ENCODE measurements at regions not wholly inside any gene's neighbourhood (a gene's known extent, or its start where the extent isn't known, plus 50 kb on each side); places are given as distances from the start of the nearest gene placed in this dataset.

DNA sequence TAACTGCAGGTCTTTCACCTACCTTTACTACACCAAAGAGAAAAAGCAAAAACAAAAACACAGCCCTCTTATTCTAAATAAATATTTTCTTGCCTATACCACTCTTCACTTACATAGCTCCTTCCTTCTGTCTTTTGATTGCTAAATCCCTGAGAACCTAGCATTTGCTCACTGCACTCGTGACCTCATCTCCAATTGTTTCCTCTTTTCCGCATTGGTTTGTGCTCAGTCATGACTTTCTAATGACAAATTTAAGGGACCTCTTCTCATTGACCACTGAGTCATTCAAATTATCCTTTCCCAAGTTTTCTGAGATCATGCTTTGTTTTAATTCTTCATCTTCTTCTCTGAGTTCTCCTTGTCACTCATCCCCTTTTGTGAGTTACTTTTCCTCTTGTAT is 1697.1 kb downstream of the STIM2 start:
- no peak for DNase-seq (ENCODE audit: low read depth, low spot score)
- H3K27me3 Mint-ChIP-seq (ENCODE audit: low read depth): no peaks in the 10 kb centered on the region

DNA sequence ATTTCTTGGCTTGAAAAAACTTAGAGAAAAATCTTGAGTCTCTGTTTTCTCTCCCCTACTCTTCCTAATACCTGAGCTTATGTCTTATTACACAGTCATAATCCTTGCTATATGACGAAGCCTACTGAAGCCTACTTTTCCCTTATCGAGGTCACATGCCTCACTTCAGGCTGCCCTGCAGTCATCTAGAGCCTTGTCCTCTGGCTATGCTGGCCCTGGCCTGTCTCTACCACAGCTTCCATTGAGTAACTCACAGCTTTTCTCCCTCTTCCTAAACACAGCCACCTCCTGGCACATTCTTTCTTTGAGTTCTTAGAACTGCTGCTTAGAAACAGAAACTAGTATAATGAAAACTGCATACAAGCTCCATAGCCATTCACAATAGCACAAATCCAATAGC is 1698.3 kb downstream of the STIM2 start:
- TF ChIP-seq, protein P1, sequence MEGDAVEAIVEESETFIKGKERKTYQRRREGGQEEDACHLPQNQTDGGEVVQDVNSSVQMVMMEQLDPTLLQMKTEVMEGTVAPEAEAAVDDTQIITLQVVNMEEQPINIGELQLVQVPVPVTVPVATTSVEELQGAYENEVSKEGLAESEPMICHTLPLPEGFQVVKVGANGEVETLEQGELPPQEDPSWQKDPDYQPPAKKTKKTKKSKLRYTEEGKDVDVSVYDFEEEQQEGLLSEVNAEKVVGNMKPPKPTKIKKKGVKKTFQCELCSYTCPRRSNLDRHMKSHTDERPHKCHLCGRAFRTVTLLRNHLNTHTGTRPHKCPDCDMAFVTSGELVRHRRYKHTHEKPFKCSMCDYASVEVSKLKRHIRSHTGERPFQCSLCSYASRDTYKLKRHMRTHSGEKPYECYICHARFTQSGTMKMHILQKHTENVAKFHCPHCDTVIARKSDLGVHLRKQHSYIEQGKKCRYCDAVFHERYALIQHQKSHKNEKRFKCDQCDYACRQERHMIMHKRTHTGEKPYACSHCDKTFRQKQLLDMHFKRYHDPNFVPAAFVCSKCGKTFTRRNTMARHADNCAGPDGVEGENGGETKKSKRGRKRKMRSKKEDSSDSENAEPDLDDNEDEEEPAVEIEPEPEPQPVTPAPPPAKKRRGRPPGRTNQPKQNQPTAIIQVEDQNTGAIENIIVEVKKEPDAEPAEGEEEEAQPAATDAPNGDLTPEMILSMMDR (conservative IDR thresholded peaks at IDR 0.05): no peak
- H3K27me3 Mint-ChIP-seq (ENCODE audit: low read depth): no peaks in the 10 kb centered on the region
- H3K27ac Mint-ChIP-seq (ENCODE audit: unreplicated experiment): no peak overlapping the region

More for the DNA sequence above, 1697.1 kb downstream of the STIM2 start:
- no peaks in the 10 kb centered on the region for H3K36me3 Mint-ChIP-seq (ENCODE audit: low read depth)
- H3K4me3 Mint-ChIP-seq: no peak overlapping the region
- H3K9me3 Mint-ChIP-seq: peaks cover 13% of the 10 kb centered on the region
- peaks cover 10% of the 10 kb centered on the region for H3K4me1 Mint-ChIP-seq
- TF ChIP-seq, protein P1 (conservative IDR thresholded peaks at IDR 0.05): no peak
- no peak overlapping the region for H3K27ac Mint-ChIP-seq (ENCODE audit: unreplicated experiment)

DNA sequence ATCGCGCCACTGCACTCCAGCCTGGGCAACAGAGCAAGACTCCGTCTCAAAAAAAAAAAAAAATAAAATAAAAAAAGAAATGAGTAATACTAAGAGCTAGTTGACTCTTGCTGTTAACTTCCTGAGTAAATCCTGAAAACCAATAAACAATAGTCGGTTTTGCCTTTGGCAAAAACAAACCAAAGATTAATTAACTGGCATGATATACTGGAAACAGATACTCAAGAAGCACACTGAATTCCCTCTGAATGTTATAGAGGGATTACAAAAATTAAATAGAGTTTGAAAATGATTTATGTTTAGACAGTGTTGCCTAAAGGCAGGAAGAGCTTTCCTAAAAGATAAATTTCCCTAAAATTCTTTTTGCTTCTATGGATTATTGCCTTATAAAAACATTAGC is 1702.3 kb downstream of the STIM2 start:
- peaks cover 8% of the 10 kb centered on the region for H3K4me1 Mint-ChIP-seq
- H3K36me3 Mint-ChIP-seq (ENCODE audit: low read depth): no peaks in the 10 kb centered on the region
- no peak overlapping the region for H3K27ac Mint-ChIP-seq (ENCODE audit: unreplicated experiment)
- no peak overlapping the region for H3K4me3 Mint-ChIP-seq
- peaks cover 13% of the 10 kb centered on the region for H3K9me3 Mint-ChIP-seq
- TF ChIP-seq, protein P1 (conservative IDR thresholded peaks at IDR 0.05): no peak
- no peak for DNase-seq (ENCODE audit: low read depth, low spot score)
- H3K27me3 Mint-ChIP-seq (ENCODE audit: low read depth): no peaks in the 10 kb centered on the region

More for the DNA sequence above, 1698.3 kb downstream of the STIM2 start:
- peaks cover 7% of the 10 kb centered on the region for H3K9me3 Mint-ChIP-seq
- DNase-seq (ENCODE audit: low read depth, low spot score): no peak
- H3K4me1 Mint-ChIP-seq: peaks cover 10% of the 10 kb centered on the region
- H3K4me3 Mint-ChIP-seq: no peak overlapping the region
- no peaks in the 10 kb centered on the region for H3K36me3 Mint-ChIP-seq (ENCODE audit: low read depth)

DNA sequence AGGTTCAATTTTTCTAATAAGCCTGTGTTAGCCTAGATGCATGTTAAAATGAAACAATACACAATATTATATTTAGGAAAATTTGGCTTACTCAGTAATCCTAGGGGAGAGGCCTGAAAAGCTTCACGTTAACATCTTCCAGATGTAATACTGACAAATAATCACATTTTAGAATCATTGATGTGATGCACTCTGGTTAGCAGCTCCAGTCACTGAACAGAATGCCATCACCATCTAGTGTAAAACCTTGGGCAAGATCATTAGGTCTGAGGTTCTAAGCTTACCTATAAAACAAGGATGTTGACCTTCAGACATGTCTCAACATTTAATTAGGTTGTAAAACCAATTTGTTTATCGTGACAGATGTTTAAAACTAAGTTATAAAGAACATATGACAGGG is 1704.8 kb downstream of the STIM2 start:
- no peak for DNase-seq (ENCODE audit: low read depth, low spot score)
- Mint-ChIP-seq H3K27ac (ENCODE audit: unreplicated experiment) (no peak overlapping the region), H3K4me1 (no peaks in the 10 kb centered on the region), H3K27me3 (ENCODE audit: low read depth) (no peaks in the 10 kb centered on the region), H3K36me3 (ENCODE audit: low read depth) (peaks cover 6% of the 10 kb centered on the region), H3K4me3 (no peak overlapping the region), H3K9me3 (peaks cover 13% of the 10 kb centered on the region)
- TF ChIP-seq, protein P1 (conservative IDR thresholded peaks at IDR 0.05): no peak

DNA sequence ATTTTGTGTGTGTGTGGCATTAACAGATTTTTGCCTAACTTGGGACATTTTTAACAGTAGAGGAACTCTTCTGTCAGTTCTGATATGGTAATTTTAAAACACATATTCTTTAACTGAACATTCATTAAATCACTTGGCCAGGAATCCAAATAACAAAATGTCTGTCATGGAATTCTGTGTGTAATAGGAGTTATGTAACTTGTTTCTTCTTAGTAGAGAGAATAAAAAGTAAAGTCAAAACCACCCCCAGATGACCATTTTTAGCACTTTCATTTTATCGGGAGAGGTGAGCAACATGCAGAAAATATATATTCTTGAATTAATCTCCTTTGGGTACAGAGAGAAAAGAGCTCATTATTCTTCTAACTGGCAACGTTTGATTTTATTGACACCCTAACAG is 1740.3 kb downstream of the STIM2 start:
- Mint-ChIP-seq H3K4me3 (no peak overlapping the region), H3K9me3 (peaks cover 6% of the 10 kb centered on the region), H3K27ac (ENCODE audit: unreplicated experiment) (no peak overlapping the region), H3K4me1 (no peaks in the 10 kb centered on the region), H3K27me3 (ENCODE audit: low read depth) (no peaks in the 10 kb centered on the region), H3K36me3 (ENCODE audit: low read depth) (no peaks in the 10 kb centered on the region)
- DNase-seq (ENCODE audit: low read depth, low spot score): no peak
- TF ChIP-seq, protein P1 (conservative IDR thresholded peaks at IDR 0.05): no peak

DNA sequence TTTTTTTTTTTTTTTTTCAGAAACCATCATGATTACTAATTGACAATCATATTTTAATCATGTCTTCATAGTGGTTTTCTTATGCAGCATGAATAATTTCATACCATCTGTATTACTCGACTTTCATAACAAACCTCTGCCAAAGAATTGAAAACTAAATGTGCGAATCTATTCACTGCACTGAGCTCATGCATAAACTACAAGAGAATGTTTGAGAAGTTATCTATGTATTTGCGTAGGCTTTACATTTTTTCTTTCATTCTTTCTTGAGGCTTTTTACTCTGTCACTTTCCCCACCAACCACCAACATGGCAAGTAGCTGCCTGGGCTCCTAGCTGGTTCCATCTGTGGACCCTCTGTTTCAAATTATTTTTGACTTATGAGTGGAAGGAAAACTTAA is 1761.0 kb downstream of the STIM2 start:
- H3K27me3 Mint-ChIP-seq (ENCODE audit: low read depth): no peaks in the 10 kb centered on the region
- TF ChIP-seq, protein P1 (conservative IDR thresholded peaks at IDR 0.05): no peak
- peaks cover 8% of the 10 kb centered on the region for H3K9me3 Mint-ChIP-seq
- no peaks in the 10 kb centered on the region for H3K4me1 Mint-ChIP-seq
- H3K27ac Mint-ChIP-seq (ENCODE audit: unreplicated experiment): no peak overlapping the region
- H3K4me3 Mint-ChIP-seq: no peak overlapping the region
- no peaks in the 10 kb centered on the region for H3K36me3 Mint-ChIP-seq (ENCODE audit: low read depth)
- DNase-seq (ENCODE audit: low read depth, low spot score): no peak

All from neural crest cell (in vitro differentiated cells).